ENCODE measurements at regions not wholly inside any gene's neighbourhood (a gene's known extent, or its start where the extent isn't known, plus 50 kb on each side); places are given as distances from the start of the nearest gene placed in this dataset.

DNA sequence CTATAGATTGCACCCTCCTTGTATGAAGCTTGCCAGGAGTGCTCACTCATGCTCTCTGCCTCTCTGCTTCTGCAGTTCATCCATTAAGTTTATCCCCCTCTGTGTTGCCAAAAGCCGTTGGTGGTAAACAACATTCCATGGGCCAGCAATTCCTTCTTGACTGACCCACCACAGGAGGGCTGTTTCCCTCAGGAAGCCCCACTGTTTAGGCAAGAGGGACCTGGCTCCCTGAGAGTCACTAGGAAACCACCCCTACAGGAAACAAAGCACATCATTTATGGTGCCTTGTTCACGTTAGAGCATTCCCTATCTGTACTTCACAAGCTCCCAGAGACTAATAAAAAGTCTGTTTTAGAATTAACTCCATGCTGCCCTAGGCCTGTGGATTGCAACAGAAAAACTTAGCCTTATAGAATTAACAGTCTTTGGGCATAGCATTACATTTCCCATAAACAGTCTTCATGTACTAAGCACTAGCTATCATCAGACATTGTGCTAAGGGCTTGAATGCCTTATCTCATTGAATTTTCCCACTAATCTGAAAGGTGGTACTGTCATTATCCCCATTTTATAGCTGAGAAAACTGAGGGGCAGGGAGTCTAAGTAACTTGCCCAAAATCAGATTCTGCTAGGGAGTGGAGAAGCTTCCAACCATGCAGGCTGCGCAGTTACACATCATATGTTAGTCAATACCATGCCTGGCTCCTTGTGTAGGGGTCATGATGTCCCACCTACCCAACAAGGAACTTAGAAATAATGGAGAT lies 149.9 kb downstream of the SHQ1 start:
- DNase-seq, result no peak

GRCh38 chr3:72697717-72698116 lies 150.5 kb downstream of the SHQ1 start:
- DNase-seq, result no peak

DNA sequence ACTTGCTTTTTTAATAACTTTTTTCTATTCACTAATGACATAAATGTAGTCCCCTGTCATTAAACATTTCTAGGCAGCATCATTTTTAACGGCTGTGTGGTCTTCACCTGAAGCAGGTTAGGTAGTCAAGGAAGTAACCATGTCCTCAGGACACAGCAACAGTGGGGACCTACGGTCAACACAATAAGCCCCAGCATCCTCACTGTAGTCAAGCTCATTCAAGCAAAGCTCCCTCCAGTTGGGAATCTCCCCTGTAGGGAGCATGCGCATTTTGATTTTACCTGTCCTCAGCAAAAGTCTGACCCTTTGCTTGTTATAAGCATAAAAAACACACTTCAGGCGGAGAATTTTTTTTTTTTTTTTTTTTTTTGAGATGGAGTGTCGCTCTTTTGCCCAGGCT lies 151.4 kb downstream of the SHQ1 start:
- no peak for DNase-seq

DNA sequence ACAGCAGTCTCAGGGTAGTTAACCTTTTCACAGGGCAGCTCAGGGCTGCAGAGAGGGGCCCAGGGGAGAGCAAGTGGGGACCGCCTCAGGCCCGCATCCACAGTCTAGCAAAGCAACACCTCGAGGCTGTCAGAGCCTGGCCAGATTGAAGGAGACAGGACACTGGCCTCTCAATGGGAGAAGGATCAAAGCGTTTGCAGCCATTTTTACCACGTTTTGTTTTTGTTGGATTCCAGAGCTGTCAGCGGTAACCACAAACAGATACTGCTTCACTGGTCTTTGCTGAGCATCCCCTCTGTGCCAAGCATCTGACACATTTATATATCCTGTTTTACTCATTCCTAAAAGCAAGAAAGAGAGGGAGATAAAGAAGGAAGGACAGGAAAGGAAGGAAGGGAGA lies 153.8 kb downstream of the SHQ1 start:
- DNase-seq, result no peak

DNA sequence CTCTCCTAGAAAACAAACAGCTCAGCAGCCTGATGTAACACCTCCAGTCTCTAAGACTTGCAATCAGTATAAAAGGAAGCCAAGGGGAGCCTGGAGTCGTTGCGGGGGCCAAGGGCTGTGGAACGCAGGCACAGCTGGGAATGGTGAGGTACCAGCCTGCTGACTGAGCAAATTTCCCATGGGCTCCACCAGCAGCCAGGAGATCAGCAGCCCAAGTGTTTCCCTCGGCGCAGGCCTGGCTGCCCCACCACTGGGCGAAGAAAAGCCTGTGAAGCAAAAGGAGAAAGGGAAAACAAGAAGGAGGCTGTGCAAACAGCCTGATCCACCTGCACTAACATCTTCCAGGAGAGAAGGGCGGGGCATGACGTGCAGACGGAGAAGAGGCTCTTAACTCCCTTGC lies 155.3 kb downstream of the SHQ1 start:
- no peak for DNase-seq

DNA sequence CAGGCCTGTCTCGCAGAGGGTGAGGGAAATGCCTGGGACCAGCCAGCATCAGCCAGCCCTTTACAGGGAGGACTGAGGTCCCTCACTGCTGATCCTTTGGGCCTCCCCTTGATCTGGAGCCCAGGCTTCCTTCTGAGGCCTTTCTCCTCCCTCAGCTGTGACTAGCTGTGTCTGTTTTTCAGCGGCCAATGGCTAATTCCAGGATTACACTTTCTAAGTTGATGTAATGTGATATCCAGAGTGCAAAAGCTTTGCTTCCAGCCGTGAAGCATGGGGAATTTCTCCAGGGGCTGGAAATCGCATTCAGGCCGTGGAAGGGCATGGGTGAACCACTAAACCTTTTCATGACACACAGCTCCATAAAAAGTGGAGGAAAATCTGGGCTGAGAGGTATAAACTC lies 157.6 kb downstream of the SHQ1 start:
- no peak for DNase-seq

DNA sequence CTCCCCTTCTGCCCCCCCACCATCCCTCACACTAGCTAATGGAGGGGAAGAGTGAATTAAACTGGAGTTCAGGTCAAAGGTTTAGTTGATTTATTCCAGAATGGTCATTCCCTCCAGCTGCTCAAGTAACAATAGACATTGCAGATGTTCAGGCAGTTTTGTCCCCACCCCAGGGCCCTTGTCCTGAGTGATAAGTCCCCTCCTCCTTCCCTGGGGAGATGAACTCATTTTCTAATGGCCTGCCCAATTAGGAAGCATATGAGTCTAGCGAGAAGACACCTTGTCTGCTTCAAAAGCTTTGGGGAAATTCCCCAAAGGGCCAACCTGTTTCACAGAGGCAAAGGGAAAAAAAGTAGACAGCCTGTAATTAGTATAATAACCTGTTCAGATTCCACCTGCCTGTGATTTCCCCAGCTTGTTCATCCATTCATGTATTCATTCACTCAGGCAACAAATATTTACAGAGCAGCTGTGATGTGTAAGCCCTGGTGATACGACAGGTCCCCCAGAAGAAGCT lies 165.3 kb downstream of the SHQ1 start:
- DNase-seq, result no peak

- no peak for DNase-seq
Observed at GRCh38 chr3:72681598-72681997, 166.6 kb downstream of the SHQ1 start.

DNA sequence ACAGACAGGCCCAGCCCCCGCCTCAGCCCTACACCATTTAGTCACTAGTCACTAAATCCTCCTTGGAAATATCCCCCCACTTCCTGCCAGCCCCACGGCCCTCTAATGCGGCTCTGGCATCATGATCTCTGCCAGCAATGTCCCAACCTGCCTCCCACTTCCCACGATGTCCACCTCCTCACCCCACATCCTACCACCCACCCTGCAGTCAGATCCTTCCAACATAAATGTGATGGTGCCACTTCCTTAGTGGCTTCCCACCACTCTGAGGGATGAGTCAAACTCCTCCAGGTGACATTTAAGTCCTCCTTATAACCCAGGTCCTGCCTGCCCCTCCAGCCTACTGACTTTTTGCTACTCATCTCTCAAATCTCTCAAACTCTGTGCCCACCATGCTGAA lies 167.5 kb downstream of the SHQ1 start:
- DNase-seq, result no peak

GRCh38 chr3:72679540-72680198 lies 168.6 kb downstream of the SHQ1 start:
- DNase-seq, result no peak

- no peak for DNase-seq
Observed at GRCh38 chr3:72678867-72679266, 169.4 kb downstream of the SHQ1 start.

DNA sequence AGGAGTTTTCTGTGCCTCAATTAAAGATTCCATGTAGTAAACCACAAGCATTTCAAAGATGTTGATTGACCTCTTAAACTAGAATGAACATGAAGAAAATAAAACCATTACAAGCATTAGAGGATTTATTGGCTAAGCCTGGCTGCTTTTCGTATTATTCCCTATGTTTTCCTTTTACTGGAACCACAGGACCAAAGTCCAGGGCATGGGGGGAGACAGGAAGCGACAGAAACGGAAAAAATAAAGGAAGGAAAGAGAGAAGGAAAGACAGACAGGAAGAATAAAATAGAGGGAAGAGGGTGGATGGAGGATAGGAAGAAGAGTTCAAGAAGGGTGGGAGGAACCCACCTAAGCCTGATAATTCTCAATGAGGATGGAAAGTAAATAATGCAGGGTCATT lies 169.9 kb downstream of the SHQ1 start:
- no peak for DNase-seq

- DNase-seq, result no peak
Observed at GRCh38 chr3:72675243-72675642, 173.0 kb downstream of the SHQ1 start.

DNA sequence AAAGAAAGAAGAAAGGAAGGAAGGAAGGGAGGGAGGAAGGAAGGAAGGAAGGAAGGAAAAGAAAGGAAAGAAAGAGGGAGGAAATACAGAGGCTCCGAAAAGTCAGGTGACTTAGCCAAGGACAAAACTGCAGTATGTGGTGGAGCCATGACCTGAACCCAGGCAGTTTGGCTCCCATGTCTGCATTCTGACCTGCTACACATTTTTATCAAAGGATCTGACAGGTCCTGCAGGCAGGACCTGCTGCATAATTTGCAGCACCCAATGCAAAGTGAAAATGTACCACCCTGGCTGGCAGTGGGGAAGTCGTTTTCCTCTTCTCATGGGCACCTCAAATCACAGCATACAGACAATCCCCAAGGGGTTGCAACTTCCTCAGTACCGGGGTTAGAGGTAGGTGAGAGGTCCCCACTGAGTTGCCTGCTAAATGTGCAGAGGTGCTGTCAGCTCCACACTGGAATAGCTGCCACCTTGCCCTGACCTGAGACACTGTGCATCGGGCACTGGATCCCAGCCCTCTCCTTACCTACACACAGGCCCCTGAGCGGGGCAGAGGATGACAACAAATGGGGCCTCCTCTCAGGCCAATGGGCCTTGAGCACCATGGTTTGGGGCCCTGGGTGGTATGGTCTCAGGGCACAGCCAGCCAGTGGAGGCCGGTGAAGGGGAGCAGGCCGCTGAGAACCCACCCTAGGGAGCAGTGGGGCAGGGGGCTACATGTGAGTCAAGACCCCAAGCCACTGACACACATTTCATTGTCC lies 175.1 kb downstream of the SHQ1 start:
- DNase-seq, result no peak

DNA sequence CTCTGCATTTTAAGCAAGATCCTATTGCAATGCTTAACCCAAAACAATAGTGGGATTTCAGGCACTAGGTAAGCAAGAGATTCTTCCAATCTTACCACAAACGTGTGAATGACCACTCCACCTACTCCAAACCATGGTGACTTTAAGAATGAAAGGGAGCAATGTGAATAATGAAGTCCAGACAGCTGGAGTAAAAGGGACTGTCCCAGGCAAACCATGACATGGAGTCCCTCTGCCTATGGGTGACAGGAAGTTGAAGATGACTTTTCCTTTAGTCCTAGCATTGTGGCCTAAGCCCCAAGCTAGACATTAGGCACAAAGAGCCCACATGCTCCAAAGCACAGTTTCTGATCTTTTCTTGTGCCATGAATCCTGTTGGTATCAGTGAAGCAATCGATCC lies 179.0 kb downstream of the SHQ1 start:
- DNase-seq, result no peak

GRCh38 chr3:72666447-72666755 lies 181.8 kb downstream of the SHQ1 start:
- DNase-seq, result no peak

- peak; percentile 70 for DNase-seq
Observed at GRCh38 chr3:72665701-72666446, 182.4 kb downstream of the SHQ1 start.

GRCh38 chr3:72665103-72665502 lies 183.1 kb downstream of the SHQ1 start:
- DNase-seq, result no peak

- no peak for DNase-seq
Observed at GRCh38 chr3:72664184-72664975, 183.9 kb downstream of the SHQ1 start.

DNA sequence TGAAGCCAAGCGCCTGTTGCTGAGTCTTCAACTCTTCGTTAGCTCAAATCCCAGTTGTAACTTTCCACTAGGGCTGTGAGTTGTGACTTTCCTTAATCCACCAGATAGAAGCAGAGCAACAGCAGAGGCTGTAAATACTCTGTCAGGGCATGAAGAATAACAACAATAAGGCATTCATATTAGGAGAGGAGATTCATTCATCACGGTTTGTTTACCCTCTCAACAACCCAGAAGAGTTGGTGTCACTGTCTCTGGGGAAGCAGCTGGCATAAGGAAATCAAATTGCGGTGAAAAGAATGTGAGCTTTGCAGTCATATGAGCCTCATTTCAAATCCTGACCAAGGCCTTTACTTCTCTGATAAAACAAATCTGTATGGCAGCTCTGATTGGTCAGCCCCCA lies 184.8 kb downstream of the SHQ1 start:
- DNase-seq, result no peak

GRCh38 chr3:72661115-72661457 lies 187.2 kb downstream of the SHQ1 start:
- DNase-seq, result no peak

DNA sequence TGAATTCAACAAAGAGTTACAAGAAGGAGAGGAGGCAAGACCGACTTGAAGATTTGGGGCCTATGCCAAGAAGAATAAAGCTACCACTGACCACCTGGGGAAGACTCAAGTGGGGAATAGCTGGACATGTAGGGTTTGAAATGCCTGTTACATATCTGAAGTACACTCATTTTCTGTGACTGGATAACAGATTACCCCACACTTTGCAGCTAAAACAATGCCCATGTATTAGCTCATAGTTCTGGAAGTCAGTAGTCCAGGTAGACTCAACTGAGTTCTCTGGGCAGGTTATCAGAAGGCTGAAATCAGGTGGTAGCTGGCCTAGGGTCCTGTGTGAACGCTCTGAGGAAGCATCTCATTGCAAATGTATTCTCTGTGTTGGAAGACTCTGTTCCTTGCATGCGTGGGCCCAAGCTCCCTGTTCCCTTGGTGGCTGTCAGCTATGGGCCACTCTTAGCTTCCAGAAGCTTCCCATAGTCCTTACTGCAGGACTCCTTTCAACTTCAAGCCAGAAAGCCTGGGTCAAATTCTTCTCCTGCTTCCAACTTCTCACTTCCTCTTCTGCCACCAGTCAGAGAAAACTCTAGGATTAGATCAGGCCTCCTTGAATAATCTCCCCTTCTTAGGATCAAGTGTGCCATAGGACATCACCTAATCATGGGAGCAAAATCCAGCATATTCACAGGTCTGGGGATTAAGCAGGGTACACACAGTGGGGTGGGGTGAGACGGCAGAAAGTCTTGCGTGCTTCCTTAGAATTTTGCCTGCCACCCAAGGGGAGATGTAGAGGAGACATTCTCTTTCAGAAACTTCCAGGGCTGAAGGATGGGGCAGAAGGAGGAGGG lies 187.8 kb downstream of the SHQ1 start:
- DNase-seq, result no peak

Measured in stimulated activated CD4-positive, alpha-beta T cell treated with anti-CD3 and anti-CD28 coated beads, Interleukin-15, amount 100 ng/mL, for 24 hours (primary cell).